GM21529 (cell line): ENCODE measurements at regions not wholly inside any gene's neighbourhood (a gene's known extent, or its start where the extent isn't known, plus 50 kb on each side); places are given as distances from the start of the nearest gene placed in this dataset.
"Not testable (repeated sequence)": the region's sequence is repeated elsewhere in the genome, so short reads cannot be mapped to it uniquely, and the experiment has no call there.

Source experiments
- ATAC-seq: cut with Tn5 transposase; IDR thresholded peaks from one replicate; pipeline ENCODE4 v1.9.1; 2021; ENCODE audit not compliant: unreplicated experiment

DNA sequence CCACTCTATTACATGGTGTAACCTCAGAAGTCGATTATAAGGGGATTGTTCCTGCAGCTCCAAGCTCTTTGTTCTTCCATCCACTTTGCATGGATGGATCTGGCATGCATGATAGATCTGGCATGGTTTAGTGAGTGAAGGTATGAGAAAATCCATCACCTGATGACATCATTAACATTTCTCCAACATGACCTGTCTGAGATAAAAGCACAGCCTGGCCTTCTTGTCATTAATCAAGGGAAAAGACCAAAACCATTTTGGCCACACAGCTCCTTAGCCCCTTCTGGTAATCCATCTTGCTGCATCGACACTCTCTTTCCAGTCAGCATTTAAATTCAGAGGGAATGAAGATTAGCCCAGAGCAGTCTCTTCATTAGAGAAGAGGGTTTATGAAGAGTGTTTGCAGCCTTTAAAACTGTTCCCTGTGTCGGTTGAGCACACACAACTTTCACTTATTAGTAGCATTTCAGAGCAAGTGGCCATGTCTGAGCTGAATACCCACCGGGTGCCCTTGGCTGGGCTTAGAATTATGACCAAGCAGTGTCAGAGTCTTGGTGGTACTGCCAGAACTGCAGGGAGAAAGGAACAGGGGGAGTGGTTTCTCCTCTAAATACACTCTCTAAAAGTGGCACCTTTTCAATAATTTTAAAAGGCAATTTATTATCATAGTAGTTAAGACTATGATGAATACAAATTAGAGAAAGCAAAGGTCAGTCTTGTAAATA is 246.0 kb downstream of the HAPSTR1 start:
- no peak for ATAC-seq

DNA sequence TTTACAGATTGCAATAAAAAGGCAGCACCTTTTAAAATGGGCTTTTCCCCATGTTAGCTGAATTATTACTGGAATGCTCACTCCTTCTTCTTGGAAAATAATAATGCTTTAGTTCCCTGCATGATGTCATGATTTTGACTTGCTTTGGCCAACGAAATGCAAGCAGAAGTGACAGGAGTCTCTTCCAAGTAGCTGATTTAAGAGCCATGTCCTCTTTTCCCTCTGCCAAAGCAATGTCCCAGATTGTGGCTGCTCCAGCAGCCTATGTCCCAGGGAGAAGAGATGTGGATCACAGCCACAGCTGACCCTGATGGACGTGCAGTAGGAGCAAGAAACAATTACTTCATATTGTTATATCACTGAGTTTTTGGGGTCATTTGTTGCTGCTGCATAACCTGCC is 246.6 kb downstream of the HAPSTR1 start:
- no peak for ATAC-seq

- ATAC-seq = no peak
Observed at GRCh38 chr16:9338510-9338909, 247.1 kb downstream of the HAPSTR1 start.

DNA sequence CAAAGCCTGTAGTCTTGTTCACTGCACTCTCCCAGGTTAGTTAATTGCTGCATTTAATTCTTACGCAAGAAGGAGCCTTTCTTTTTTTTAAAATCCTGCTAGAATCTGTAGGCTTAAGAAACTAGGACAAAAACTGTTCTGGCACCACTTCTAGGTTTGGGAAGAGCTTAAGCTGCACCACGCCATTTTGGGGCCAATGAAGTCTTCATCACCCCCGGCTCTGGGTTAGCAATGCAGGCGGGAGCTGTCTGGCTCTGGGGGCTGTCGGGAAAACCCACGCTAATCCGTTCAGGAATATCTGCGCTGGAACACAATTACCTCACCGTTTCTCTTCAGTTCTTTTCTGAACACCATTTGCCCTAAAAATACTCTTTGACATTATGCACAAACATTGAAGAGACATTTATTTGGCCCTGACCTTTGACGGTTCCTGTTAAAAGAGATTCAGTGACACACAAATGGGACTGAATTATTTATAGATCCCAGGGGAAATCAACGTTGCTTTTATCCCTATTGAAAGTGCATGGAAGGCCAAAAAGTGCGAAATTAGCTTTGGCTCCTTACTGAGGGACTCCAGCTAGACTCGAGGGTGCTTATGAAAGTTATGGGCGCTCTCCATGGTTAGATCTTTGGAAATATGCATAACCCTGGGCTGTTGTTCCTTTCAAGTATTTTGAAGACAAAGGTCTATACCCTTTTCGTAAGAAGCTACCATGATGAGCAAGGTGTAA is 249.2 kb downstream of the HAPSTR1 start:
- no peak for ATAC-seq

DNA sequence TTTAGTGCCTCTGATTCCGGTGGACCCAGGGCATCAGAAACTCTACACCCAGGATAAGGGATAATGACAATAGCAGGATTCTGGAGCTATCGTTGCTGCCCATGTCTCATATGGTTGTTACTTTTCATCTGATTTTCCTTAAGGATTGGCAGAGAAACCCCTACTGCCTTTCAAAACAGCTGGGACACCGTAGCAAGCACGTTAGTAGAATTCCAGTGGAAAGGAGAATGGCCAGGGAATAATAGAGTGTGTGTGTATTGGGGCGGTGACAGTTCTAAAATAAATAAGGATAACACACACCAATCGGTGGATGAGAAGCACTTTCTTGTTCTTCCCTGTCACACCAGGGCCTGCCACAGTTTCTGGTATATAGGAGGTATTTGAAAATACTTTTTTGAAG is 251.8 kb downstream of the HAPSTR1 start:
- ATAC-seq = no peak

GRCh38 chr16:9344508-9344907 is 253.1 kb downstream of the HAPSTR1 start:
- no peak for ATAC-seq

DNA sequence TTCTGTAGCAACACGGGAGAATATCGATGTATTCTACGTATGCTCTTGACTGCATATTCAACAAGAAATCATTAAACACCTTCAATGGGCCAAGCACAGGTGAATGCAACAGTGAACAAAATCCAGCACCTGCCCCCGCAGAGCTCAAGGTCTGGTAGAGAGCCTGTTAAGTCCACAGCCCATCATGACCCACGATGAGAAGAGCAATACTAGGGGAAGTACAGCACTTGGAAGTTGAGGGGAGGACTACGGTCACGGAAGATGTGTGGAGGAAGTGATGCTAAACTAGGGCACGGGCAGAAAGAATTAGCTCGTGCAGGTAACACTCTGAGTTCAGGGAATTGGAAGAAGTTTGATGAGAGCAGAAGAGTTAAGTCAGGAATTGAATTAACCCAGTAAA is 253.6 kb downstream of the HAPSTR1 start:
- no peak for ATAC-seq

DNA sequence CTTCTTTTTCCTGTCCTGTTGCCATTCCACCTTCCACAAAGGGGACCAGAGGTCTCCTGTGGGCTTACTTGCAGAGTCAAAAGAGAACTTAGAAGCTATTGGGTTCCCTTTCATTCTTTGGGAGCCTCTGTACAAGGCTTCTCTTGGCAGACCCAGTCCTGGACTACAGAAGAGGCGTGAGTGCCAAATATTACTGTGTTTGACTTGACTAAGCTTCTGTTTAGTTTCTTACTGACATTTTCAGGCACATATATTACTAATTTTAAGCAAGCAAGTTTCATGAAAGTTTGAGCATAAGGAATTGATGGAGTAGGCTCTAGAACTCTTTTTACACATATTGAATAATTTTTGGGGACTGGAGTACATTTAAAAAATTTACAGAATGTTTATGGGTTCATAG is 254.4 kb downstream of the HAPSTR1 start:
- no peak for ATAC-seq

- ATAC-seq = no peak
Observed at GRCh38 chr16:9348912-9349311, 257.5 kb downstream of the HAPSTR1 start.

- ATAC-seq = not testable (repeated sequence)
Observed at GRCh38 chr16:9349373-9349960, 258.0 kb downstream of the HAPSTR1 start.

- not testable (repeated sequence) for ATAC-seq
Observed at GRCh38 chr16:9350119-9350799, 258.8 kb downstream of the HAPSTR1 start.

GRCh38 chr16:9351440-9351839 is 260.0 kb downstream of the HAPSTR1 start:
- ATAC-seq = no peak

GRCh38 chr16:9351841-9352434 is 260.5 kb downstream of the HAPSTR1 start:
- ATAC-seq = no peak

DNA sequence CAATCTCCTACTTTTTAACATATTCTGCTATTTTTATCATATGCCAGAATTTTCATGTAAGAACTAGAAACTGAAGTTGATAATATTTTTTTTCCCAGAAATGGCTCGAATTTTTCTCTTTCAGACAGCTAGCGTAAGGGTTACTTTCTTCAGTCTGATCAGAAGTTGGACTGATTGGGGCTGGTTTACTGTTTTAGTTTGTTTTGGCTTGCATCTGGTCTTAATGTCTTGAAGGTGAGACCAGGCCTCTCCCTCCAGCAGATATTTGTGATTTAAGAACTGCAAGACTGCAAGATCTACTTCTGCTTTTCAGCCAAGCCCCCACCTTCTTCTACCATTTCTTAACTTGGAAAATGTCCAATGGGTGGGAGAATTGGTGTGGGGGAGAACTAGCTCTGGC is 266.4 kb downstream of the HAPSTR1 start:
- no peak for ATAC-seq

DNA sequence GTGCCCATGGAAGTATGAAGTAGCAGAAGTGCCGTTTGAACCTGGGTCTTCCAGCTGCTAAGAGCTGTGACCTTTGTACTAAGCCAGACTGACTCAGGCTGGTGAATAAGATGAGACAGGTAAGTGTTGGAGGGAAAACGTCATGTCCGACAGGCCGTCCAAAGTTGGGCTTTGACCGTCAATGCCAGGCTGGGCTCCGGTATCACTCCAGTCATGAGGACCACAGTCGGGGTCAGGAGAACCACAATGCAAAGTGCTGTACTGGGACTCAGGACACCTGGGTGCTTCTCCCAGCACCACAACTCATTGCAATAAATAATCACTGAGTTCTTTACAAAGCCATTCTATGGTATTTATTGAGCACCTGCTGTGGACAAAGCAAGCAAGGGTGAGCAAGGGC is 268.6 kb downstream of the HAPSTR1 start:
- ATAC-seq = no peak

GRCh38 chr16:9362050-9362449 is 270.6 kb downstream of the HAPSTR1 start:
- ATAC-seq = no peak

DNA sequence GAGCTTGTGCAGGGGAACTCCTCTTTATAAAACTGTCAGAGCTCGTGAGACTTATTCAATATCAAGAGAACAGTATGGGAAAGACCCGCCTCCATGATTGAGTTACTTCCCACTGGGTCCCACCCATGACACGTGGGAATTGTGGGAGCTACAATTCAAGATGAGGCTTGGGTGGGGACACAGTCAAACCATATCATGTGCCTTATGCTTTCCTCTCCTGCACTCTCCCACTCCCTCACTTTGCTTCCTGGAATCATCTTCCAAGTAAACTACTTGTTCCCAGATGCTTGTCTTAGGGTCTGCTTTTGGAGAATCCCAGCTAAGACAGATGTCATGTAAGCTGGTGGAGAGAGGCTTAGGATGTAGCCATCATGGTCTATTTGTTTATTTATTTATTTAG is 271.2 kb downstream of the HAPSTR1 start:
- no peak for ATAC-seq

GRCh38 chr16:9363520-9363919 is 272.1 kb downstream of the HAPSTR1 start:
- ATAC-seq = no peak

- no peak for ATAC-seq
Observed at GRCh38 chr16:9364721-9365369, 273.4 kb downstream of the HAPSTR1 start.

DNA sequence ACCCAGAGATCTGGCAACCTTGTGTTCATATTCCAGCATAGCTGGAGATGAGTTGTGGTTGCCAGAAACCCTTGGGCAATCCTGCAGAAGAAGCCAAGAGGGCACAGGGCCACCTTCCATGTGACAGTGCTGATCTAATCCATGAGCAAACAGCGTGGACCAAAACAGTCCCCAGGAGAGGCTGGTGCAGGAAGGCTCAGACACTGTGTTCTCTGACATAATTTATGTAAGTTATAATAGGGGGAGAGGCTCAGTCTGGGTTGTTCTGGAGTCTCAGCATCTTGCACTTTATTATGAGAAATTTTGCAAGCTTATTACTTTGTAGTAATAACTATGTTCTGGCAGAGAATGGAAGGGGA is 273.9 kb downstream of the HAPSTR1 start:
- no peak for ATAC-seq
